Mammary epithelial cell (primary cell): ENCODE measurements at regions not wholly inside any gene's neighbourhood (a gene's known extent, or its start where the extent isn't known, plus 50 kb on each side); places are given as distances from the start of the nearest gene placed in this dataset.

Experiments used
- CTCF ChIP-seq, 2 donors: IDR thresholded peaks in 1 of 2; conservative IDR thresholded peaks in 1 of 2; 2 replicates each; pipeline ENCODE4 v1.5.1; 2011 to 2012; ENCODE audit warnings: inconsistent platforms in 2 of 2, low read length in 2 of 2, mild to moderate bottlenecking in 2 of 2, control low read depth in 1 of 2, low read depth in 1 of 2; ENCODE audit not compliant: insufficient read depth in 1 of 2; ENCODE audit errors: extremely low read depth in 1 of 2
- EZH2 ChIP-seq: IDR thresholded peaks from 2 replicates; pipeline ENCODE4 v1.6.1; 2012; ENCODE audit warnings: low read length, inconsistent platforms, borderline replicate concordance

- no peak for TF ChIP-seq CTCF (conservative IDR thresholded peaks at IDR 0.05 in 1 of 2, IDR thresholded peaks at IDR 0.05 in 1 of 2; ENCODE audit: extremely low read depth in 1 of 2, insufficient read depth in 1 of 2, low read depth in 1 of 2, low read length in 2 of 2)
- TF ChIP-seq EZH2 = no peak
These were observed 175.2 kb upstream of the SLC14A2 start for GRCh38 chr18:45439851-45440645.
